ENCODE measurements at regions not wholly inside any gene's neighbourhood (a gene's known extent, or its start where the extent isn't known, plus 50 kb on each side); places are given as distances from the start of the nearest gene placed in this dataset.
"Not testable (repeated sequence)": the region's sequence is repeated elsewhere in the genome, so short reads cannot be mapped to it uniquely, and the experiment has no call there.

- Histone ChIP-seq H3K36me3 (ENCODE audit: insufficient read depth, low read length) (no peaks in the 10 kb centered on the region), H3K27ac (ENCODE audit: low read length) (no peak overlapping the region), H3K27me3 (ENCODE audit: low read length) (no peaks in the 10 kb centered on the region), H3K9me2 (replicated peaks; ENCODE audit: insufficient read depth, low read length) (no peaks in the 10 kb centered on the region), H3K4me1 (ENCODE audit: low read length) (no peaks in the 10 kb centered on the region), H3K9me3 (ENCODE audit: low read length) (no peaks in the 10 kb centered on the region), H4K20me1 (ENCODE audit: insufficient read depth, low read depth, low read length) (no peaks in the 10 kb centered on the region), H3K79me2 (ENCODE audit: low read length) (no peaks in the 10 kb centered on the region), H2AFZ (ENCODE audit: low read length) (no peak overlapping the region), H3K4me2 (ENCODE audit: low read depth, low read length, poor library complexity, severe bottlenecking) (no peak overlapping the region), H3K9ac (ENCODE audit: low read length) (no peak overlapping the region), H3K4me3 (ENCODE audit: low read length) (no peak overlapping the region)
- DNase-seq, result no peak
These were observed 645.1 kb downstream of the TBC1D22A start for GRCh38 chr22:47407461-47408025.

GRCh38 chr22:47406896-47407295 lies 644.4 kb downstream of the TBC1D22A start:
- Histone ChIP-seq H3K36me3 (ENCODE audit: insufficient read depth, low read length) (no peaks in the 10 kb centered on the region), H3K27me3 (ENCODE audit: low read length) (no peaks in the 10 kb centered on the region), H3K4me2 (ENCODE audit: low read depth, low read length, poor library complexity, severe bottlenecking) (no peak overlapping the region), H3K27ac (ENCODE audit: low read length) (no peak overlapping the region), H2AFZ (ENCODE audit: low read length) (no peak overlapping the region), H3K9me3 (ENCODE audit: low read length) (no peaks in the 10 kb centered on the region), H4K20me1 (ENCODE audit: insufficient read depth, low read depth, low read length) (no peaks in the 10 kb centered on the region), H3K79me2 (ENCODE audit: low read length) (no peaks in the 10 kb centered on the region), H3K9ac (ENCODE audit: low read length) (no peak overlapping the region), H3K4me3 (ENCODE audit: low read length) (no peak overlapping the region), H3K4me1 (ENCODE audit: low read length) (no peaks in the 10 kb centered on the region), H3K9me2 (replicated peaks; ENCODE audit: insufficient read depth, low read length) (no peaks in the 10 kb centered on the region)
- DNase-seq, result no peak

GRCh38 chr22:47406180-47406834 lies 643.9 kb downstream of the TBC1D22A start:
- H3K4me2 ChIP-seq (ENCODE audit: low read depth, low read length, poor library complexity, severe bottlenecking), result no peak overlapping the region
- H3K4me1 ChIP-seq (ENCODE audit: low read length), result no peaks in the 10 kb centered on the region
- no peak overlapping the region for H3K27ac ChIP-seq (ENCODE audit: low read length)
- H4K20me1 ChIP-seq (ENCODE audit: insufficient read depth, low read depth, low read length), result no peaks in the 10 kb centered on the region
- no peak overlapping the region for H3K4me3 ChIP-seq (ENCODE audit: low read length)
- DNase-seq, result peak; percentile 42
- no peaks in the 10 kb centered on the region for H3K27me3 ChIP-seq (ENCODE audit: low read length)
- H3K9me3 ChIP-seq (ENCODE audit: low read length), result no peaks in the 10 kb centered on the region
- H3K9me2 ChIP-seq (replicated peaks; ENCODE audit: insufficient read depth, low read length), result no peaks in the 10 kb centered on the region
- H3K9ac ChIP-seq (ENCODE audit: low read length), result no peak overlapping the region
- H2AFZ ChIP-seq (ENCODE audit: low read length), result no peak overlapping the region
- H3K36me3 ChIP-seq (ENCODE audit: insufficient read depth, low read length), result no peaks in the 10 kb centered on the region
- no peaks in the 10 kb centered on the region for H3K79me2 ChIP-seq (ENCODE audit: low read length)

- H4K20me1 ChIP-seq (ENCODE audit: insufficient read depth, low read depth, low read length); H3K79me2 ChIP-seq (ENCODE audit: low read length); H2AFZ ChIP-seq (ENCODE audit: low read length); H3K27me3 ChIP-seq (ENCODE audit: low read length); H3K9me3 ChIP-seq (ENCODE audit: low read length); H3K36me3 ChIP-seq (ENCODE audit: insufficient read depth, low read length); H3K4me2 ChIP-seq (ENCODE audit: low read depth, low read length, poor library complexity, severe bottlenecking); H3K4me3 ChIP-seq (ENCODE audit: low read length); H3K4me1 ChIP-seq (ENCODE audit: low read length); H3K9ac ChIP-seq (ENCODE audit: low read length); DNase-seq; H3K27ac ChIP-seq (ENCODE audit: low read length); H3K9me2 ChIP-seq (replicated peaks; ENCODE audit: insufficient read depth, low read length): not testable (repeated sequence)
These were observed 642.8 kb downstream of the TBC1D22A start for GRCh38 chr22:47405222-47405621.

- H3K79me2 ChIP-seq (ENCODE audit: low read length), result no peaks in the 10 kb centered on the region
- no peaks in the 10 kb centered on the region for H3K36me3 ChIP-seq (ENCODE audit: insufficient read depth, low read length)
- no peaks in the 10 kb centered on the region for H3K9me3 ChIP-seq (ENCODE audit: low read length)
- no peak overlapping the region for H3K4me3 ChIP-seq (ENCODE audit: low read length)
- H3K27ac ChIP-seq (ENCODE audit: low read length), result no peak overlapping the region
- no peaks in the 10 kb centered on the region for H3K9me2 ChIP-seq (replicated peaks; ENCODE audit: insufficient read depth, low read length)
- H3K4me2 ChIP-seq (ENCODE audit: low read depth, low read length, poor library complexity, severe bottlenecking), result no peak overlapping the region
- no peaks in the 10 kb centered on the region for H4K20me1 ChIP-seq (ENCODE audit: insufficient read depth, low read depth, low read length)
- H3K9ac ChIP-seq (ENCODE audit: low read length), result no peak overlapping the region
- no peak overlapping the region for H2AFZ ChIP-seq (ENCODE audit: low read length)
- H3K4me1 ChIP-seq (ENCODE audit: low read length), result no peaks in the 10 kb centered on the region
- no peak for DNase-seq
- H3K27me3 ChIP-seq (ENCODE audit: low read length), result no peaks in the 10 kb centered on the region
These were observed 640.6 kb downstream of the TBC1D22A start for GRCh38 chr22:47402876-47403525.

- no peaks in the 10 kb centered on the region for H3K9me2 ChIP-seq (replicated peaks; ENCODE audit: insufficient read depth, low read length)
- H4K20me1 ChIP-seq (ENCODE audit: insufficient read depth, low read depth, low read length), result no peaks in the 10 kb centered on the region
- H2AFZ ChIP-seq (ENCODE audit: low read length), result no peak overlapping the region
- H3K4me2 ChIP-seq (ENCODE audit: low read depth, low read length, poor library complexity, severe bottlenecking), result no peak overlapping the region
- H3K9me3 ChIP-seq (ENCODE audit: low read length), result no peaks in the 10 kb centered on the region
- no peak overlapping the region for H3K9ac ChIP-seq (ENCODE audit: low read length)
- no peaks in the 10 kb centered on the region for H3K27me3 ChIP-seq (ENCODE audit: low read length)
- no peak overlapping the region for H3K27ac ChIP-seq (ENCODE audit: low read length)
- H3K4me1 ChIP-seq (ENCODE audit: low read length), result no peaks in the 10 kb centered on the region
- no peaks in the 10 kb centered on the region for H3K36me3 ChIP-seq (ENCODE audit: insufficient read depth, low read length)
- H3K4me3 ChIP-seq (ENCODE audit: low read length), result no peak overlapping the region
- H3K79me2 ChIP-seq (ENCODE audit: low read length), result no peaks in the 10 kb centered on the region
- DNase-seq, result no peak
These were observed 639.7 kb downstream of the TBC1D22A start for GRCh38 chr22:47401976-47402770.

- Histone ChIP-seq H3K79me2 (ENCODE audit: low read length) (no peaks in the 10 kb centered on the region), H3K4me2 (ENCODE audit: low read depth, low read length, poor library complexity, severe bottlenecking) (no peak overlapping the region), H2AFZ (ENCODE audit: low read length) (no peak overlapping the region), H4K20me1 (ENCODE audit: insufficient read depth, low read depth, low read length) (no peaks in the 10 kb centered on the region), H3K4me1 (ENCODE audit: low read length) (no peaks in the 10 kb centered on the region), H3K4me3 (ENCODE audit: low read length) (no peak overlapping the region), H3K27ac (ENCODE audit: low read length) (no peak overlapping the region), H3K9me3 (ENCODE audit: low read length) (no peaks in the 10 kb centered on the region), H3K36me3 (ENCODE audit: insufficient read depth, low read length) (no peaks in the 10 kb centered on the region), H3K9ac (ENCODE audit: low read length) (no peak overlapping the region), H3K27me3 (ENCODE audit: low read length) (no peaks in the 10 kb centered on the region), H3K9me2 (replicated peaks; ENCODE audit: insufficient read depth, low read length) (no peaks in the 10 kb centered on the region)
- no peak for DNase-seq
These were observed 639.1 kb downstream of the TBC1D22A start for GRCh38 chr22:47401592-47401898.

All from Karpas-422 (cell line).